PC-9 (cell line): ENCODE measurements at regions not wholly inside any gene's neighbourhood (a gene's known extent, or its start where the extent isn't known, plus 50 kb on each side); places are given as distances from the start of the nearest gene placed in this dataset.

Source experiments
- BruUV-seq: library from RNA; stranded (reverse); fragments of 400-500 nt; replicated peaks from 2 replicates; lab custom pipeline; 2021; lab: Mats Ljungman, UMichigan
- CTCF ChIA-PET: fragments of 300-600 bp; sonication (Branson Sonifier 250); formaldehyde crosslinking; loops from one replicate; lab custom pipeline; 2022; ENCODE audit warnings: antibody characterized with exemption; lab: Charles Lee
- POLR2A ChIA-PET: fragments of 300-600 bp; sonication (Branson Sonifier 250); formaldehyde crosslinking; loops from one replicate; lab custom pipeline; 2022; ENCODE audit warnings: antibody characterized with exemption; ENCODE audit not compliant: unreplicated experiment; lab: Charles Lee
- DNase-seq, 2 experiments: peaks; one replicate each; pipeline versions ENCODE4 v3.0.0 to v3.0.0-alpha.2; 2015 to 2022; ENCODE audit warnings: mixed read lengths in 1 of 2
- H2AFZ ChIP-seq: fragments of 200-600 bp; sonication (generic); 2 replicates; pipeline ENCODE4 v1.8.1; 2017; ENCODE audit warnings: antibody characterized with exemption
- H3F3A ChIP-seq: fragments of 200-600 bp; sonication (generic); 2 replicates; pipeline ENCODE4 v1.8.1; 2017; ENCODE audit warnings: antibody characterized with exemption, mild to moderate bottlenecking, low read depth; ENCODE audit not compliant: insufficient read depth
- H3K27ac ChIP-seq: fragments of 200-600 bp; sonication (generic); 2 replicates; pipeline ENCODE4 v1.6.1; 2016; ENCODE audit warnings: mixed run types
- H3K27me3 ChIP-seq: fragments of 200-600 bp; sonication (generic); 2 replicates; pipeline ENCODE4 v1.6.1; 2016; ENCODE audit warnings: low read depth, mixed run types; ENCODE audit not compliant: insufficient read depth
- H3K36me3 ChIP-seq: fragments of 200-600 bp; sonication (generic); 2 replicates; pipeline ENCODE4 v1.6.1; 2016; ENCODE audit warnings: low read depth, mixed run types
- H3K4me1 ChIP-seq: fragments of 200-600 bp; sonication (generic); replicated peaks from 2 replicates; pipeline ENCODE4 v1.6.1; 2016; ENCODE audit warnings: mixed run types; ENCODE audit not compliant: insufficient read depth
- H3K4me2 ChIP-seq: fragments of 200-600 bp; sonication (generic); 2 replicates; pipeline ENCODE4 v1.6.1; 2017; ENCODE audit warnings: mixed run types
- H3K4me3 ChIP-seq: fragments of 200-600 bp; sonication (generic); 2 replicates; pipeline ENCODE4 v1.6.1; 2016; ENCODE audit warnings: mixed run types
- H3K79me2 ChIP-seq: fragments of 200-600 bp; sonication (generic); 2 replicates; pipeline ENCODE4 v1.6.1; 2017; ENCODE audit warnings: low read depth, mixed run types
- H3K9me2 ChIP-seq: fragments of 200-600 bp; sonication (generic); 2 replicates; pipeline ENCODE4 v1.8.1; 2017; ENCODE audit warnings: mild to moderate bottlenecking; ENCODE audit not compliant: insufficient read depth
- H3K9me3 ChIP-seq: fragments of 200-600 bp; sonication (generic); 2 replicates; pipeline ENCODE4 v1.8.1; 2016; ENCODE audit warnings: low read depth; ENCODE audit not compliant: insufficient read depth
- H4K20me1 ChIP-seq: fragments of 200-600 bp; sonication (generic); 2 replicates; pipeline ENCODE4 v1.8.1; 2017; ENCODE audit not compliant: insufficient read depth
- CTCF ChIP-seq: fragments of 200-600 bp; sonication (generic); conservative IDR thresholded peaks from 2 replicates; pipeline ENCODE4 v1.6.1; 2017; ENCODE audit warnings: mixed run types, antibody characterized with exemption, mild to moderate bottlenecking, moderate library complexity
- EZH2 ChIP-seq: fragments of 200-600 bp; sonication (generic); IDR thresholded peaks from 2 replicates; pipeline ENCODE4 v1.8.0; 2017; ENCODE audit warnings: antibody characterized with exemption, low read depth
- intact Hi-C: fragments of 100-400 bp; cut with micrococcal nuclease; formaldehyde crosslinking; loops from one replicate; pipeline ENCODE4 v1.10.0; 2022; ENCODE audit not compliant: unreplicated experiment

- DNase-seq = no peak
- Histone ChIP-seq H3K9me3 (no peaks in the 10 kb centered on the region), H2AFZ (no peak overlapping the region), H3F3A (no peaks in the 10 kb centered on the region), H3K4me2 (no peak overlapping the region), H3K27me3 (no peaks in the 10 kb centered on the region), H3K36me3 (no peaks in the 10 kb centered on the region), H3K4me3 (no peak overlapping the region), H3K9me2 (no peaks in the 10 kb centered on the region), H3K27ac (no peak overlapping the region), H4K20me1 (no peaks in the 10 kb centered on the region; the same call in 1 of the 2 replicates), H3K4me1 (no peaks in the 10 kb centered on the region), H3K79me2 (no peaks in the 10 kb centered on the region)
- intact Hi-C loops = no loop called here
- ChIA-PET CTCF (no interaction called here), POLR2A (no interaction called here)
- TF ChIP-seq CTCF = no peak
- no peak for TF ChIP-seq EZH2
- BruUV-seq = no TSS peak
Observed at GRCh38 chr5:97365163-97365845, 182.3 kb upstream of the RIOK2 start.

- no peaks in the 10 kb centered on the region for H3K79me2 ChIP-seq
- ChIA-PET CTCF (no interaction called here), POLR2A (no interaction called here)
- no TSS peak for BruUV-seq
- H3K9me3 ChIP-seq = no peaks in the 10 kb centered on the region
- no peak overlapping the region for H3K4me2 ChIP-seq
- DNase-seq = no peak
- no peaks in the 10 kb centered on the region for H3F3A ChIP-seq
- H3K4me1 ChIP-seq = no peaks in the 10 kb centered on the region
- H3K4me3 ChIP-seq = no peak overlapping the region
- no peak overlapping the region for H3K27ac ChIP-seq
- TF ChIP-seq EZH2 (no peak), CTCF (no peak)
- no peak overlapping the region for H2AFZ ChIP-seq
- intact Hi-C loops = no loop called here
- H3K27me3 ChIP-seq = no peaks in the 10 kb centered on the region
- H3K36me3 ChIP-seq = no peaks in the 10 kb centered on the region
- H4K20me1 ChIP-seq = no peaks in the 10 kb centered on the region; the same call in 1 of the 2 replicates
- no peaks in the 10 kb centered on the region for H3K9me2 ChIP-seq
Observed at GRCh38 chr5:97365918-97366317, 182.9 kb upstream of the RIOK2 start.

GRCh38 chr5:97375959-97376358 is 192.9 kb upstream of the RIOK2 start:
- no peaks in the 10 kb centered on the region for H3K9me2 ChIP-seq
- H3F3A ChIP-seq = no peaks in the 10 kb centered on the region
- H2AFZ ChIP-seq = no peak overlapping the region
- BruUV-seq = no TSS peak
- H3K27ac ChIP-seq = no peak overlapping the region
- no peak for DNase-seq
- no peak overlapping the region for H3K4me2 ChIP-seq
- CTCF ChIA-PET = no interaction called here
- no peak overlapping the region for H3K4me3 ChIP-seq
- no peaks in the 10 kb centered on the region for H3K27me3 ChIP-seq
- POLR2A ChIA-PET = no interaction called here
- intact Hi-C loops = no loop called here
- TF ChIP-seq CTCF (no peak), EZH2 (no peak)
- H4K20me1 ChIP-seq = no peaks in the 10 kb centered on the region
- no peaks in the 10 kb centered on the region for H3K9me3 ChIP-seq
- H3K36me3 ChIP-seq = no peaks in the 10 kb centered on the region
- no peaks in the 10 kb centered on the region for H3K4me1 ChIP-seq
- H3K79me2 ChIP-seq = no peaks in the 10 kb centered on the region
